ENCODE measurements at regions not wholly inside any gene's neighbourhood (a gene's known extent, or its start where the extent isn't known, plus 50 kb on each side); places are given as distances from the start of the nearest gene placed in this dataset.

GRCh38 chr2:220842901-220843665 is 729.0 kb downstream of the EPHA4 start:
- no peak for TF ChIP-seq CTCF (IDR thresholded peaks at IDR 0.05)
- ATAC-seq (ENCODE audit: low FRiP score): no peak
- no peak for DNase-seq (ENCODE audit: low spot score)

- no peak for DNase-seq (ENCODE audit: low spot score)
- no peak for TF ChIP-seq CTCF (IDR thresholded peaks at IDR 0.05)
- no peak for ATAC-seq (ENCODE audit: low FRiP score)
Observed at GRCh38 chr2:220845766-220846273, 726.3 kb downstream of the EPHA4 start.

- no peak for TF ChIP-seq CTCF (IDR thresholded peaks at IDR 0.05)
- ATAC-seq (ENCODE audit: low FRiP score) (no peak), DNase-seq (ENCODE audit: low spot score) (no peak)
Observed at GRCh38 chr2:220847006-220847405, 725.1 kb downstream of the EPHA4 start.

- no peak for DNase-seq (ENCODE audit: low spot score)
- TF ChIP-seq CTCF (IDR thresholded peaks at IDR 0.05): no peak
- ATAC-seq (ENCODE audit: low FRiP score): peak; percentile 96
Observed at GRCh38 chr2:220847589-220847988, 724.5 kb downstream of the EPHA4 start.

GRCh38 chr2:220849433-220849832 is 722.7 kb downstream of the EPHA4 start:
- DNase-seq (ENCODE audit: low spot score): no peak
- ATAC-seq (ENCODE audit: low FRiP score): no peak
- no peak for TF ChIP-seq CTCF (IDR thresholded peaks at IDR 0.05)

- TF ChIP-seq CTCF (IDR thresholded peaks at IDR 0.05): no peak
- ATAC-seq (ENCODE audit: low FRiP score): no peak
- no peak for DNase-seq (ENCODE audit: low spot score)
Observed at GRCh38 chr2:220850116-220850515, 722.0 kb downstream of the EPHA4 start.

- no peak for DNase-seq (ENCODE audit: low spot score)
- no peak for TF ChIP-seq CTCF (IDR thresholded peaks at IDR 0.05)
- no peak for ATAC-seq (ENCODE audit: low FRiP score)
Observed at GRCh38 chr2:220855296-220855695, 716.8 kb downstream of the EPHA4 start.

Data from omental fat pad (tissue), 3 donors.